ENCODE measurements at regions not wholly inside any gene's neighbourhood (a gene's known extent, or its start where the extent isn't known, plus 50 kb on each side); places are given as distances from the start of the nearest gene placed in this dataset.

DNA sequence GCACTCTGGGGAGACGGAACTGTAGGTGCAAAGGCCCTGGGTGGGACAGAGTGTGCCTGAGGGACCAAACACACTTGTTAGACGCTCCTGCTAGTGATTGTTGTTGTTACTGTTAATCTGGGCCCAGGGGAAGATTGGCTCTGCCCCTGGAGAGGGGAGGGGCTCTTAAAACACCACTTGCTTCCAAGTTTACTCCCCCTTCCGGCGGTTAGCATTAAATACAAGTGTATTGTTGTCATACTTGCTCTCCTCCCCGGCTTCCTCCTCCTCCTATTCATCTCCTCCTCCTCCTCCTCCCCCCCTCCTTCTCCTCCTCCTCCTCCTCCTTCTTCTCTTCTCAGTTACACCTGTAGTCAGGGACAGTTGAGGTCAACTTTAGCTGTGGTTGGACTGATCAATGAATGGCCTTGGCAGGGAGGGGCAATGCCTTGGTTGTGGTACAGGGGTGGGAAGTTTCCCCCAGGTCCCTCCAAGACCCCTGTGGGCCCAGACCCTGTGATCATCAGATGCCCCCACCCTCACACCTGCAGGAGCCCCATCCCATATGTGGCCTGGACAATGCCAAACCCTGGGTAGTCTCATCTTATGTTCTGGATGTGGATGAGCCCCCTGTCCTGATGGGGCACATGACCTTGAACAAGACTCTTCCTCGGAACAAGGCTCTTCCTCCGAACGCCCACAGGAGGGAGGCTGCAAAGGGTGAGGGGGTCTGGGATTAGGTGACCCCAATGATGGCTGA lies 217.3 kb downstream of the PTPRU start:
- DNase-seq (ENCODE audit: low read depth in 2 of 2), result no peak

DNA sequence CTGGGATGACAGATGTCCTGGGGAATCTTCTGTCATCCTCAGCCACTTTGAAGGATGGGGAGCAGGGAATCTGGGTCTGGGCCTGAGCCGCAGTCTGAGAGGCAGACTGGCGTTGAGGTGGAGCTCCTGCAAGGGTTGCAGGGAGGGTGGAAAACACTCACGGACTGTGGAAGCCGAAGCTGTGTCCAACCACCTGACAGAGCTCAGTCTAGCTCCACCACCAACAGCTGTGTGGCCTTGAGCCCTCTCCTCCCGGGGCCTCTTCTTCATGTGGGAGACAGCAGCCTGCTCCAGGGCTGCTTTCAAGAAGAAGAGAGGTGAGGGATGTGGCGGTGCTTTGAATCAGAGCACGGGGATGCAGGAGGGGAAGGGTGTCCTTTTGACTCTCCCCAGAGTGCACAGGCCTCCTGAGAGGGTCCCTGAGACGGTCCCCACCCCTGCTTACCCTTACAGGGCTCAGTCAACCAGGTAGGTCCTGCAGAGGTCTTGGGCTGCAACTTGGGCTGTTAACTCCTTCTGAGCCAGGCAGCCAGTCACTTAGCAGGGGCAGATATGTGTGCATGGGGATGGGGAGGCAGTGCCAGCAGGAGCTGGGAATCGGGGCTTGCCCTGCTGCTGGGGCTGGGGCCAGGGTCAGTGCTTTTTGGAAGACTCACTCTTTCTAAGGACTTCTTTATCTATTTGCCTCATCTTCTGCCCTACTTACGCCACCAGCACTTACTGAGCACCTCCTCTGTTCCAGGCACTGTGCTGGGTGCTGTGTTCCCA lies 216.3 kb downstream of the PTPRU start:
- no peak for DNase-seq (ENCODE audit: low read depth in 2 of 2)

DNA sequence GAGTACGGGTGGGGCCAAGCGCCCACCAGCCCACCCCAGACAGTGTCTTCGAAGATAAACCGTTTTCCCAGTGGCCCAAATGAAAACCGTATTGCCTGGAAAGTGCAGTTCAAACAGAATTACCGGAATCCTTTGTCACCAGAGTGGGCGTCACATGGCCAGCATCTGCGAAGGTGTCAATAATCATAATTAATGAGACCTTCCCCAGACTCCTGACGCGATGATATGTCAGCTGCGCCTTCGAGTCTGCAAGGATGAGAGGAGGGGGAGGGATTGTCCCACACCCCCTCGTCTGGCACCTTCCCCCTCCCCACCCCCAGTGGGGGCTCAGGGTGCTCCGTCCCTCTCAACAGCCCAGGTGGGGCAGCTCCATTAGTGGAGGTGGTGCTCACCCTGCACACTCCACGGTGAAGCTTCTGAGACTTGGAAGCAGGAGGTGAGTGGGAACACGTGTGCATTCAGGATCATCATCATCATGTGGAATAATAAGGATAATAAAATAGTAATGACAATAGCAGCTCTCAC lies 215.1 kb downstream of the PTPRU start:
- DNase-seq (ENCODE audit: low read depth in 2 of 2), result no peak

DNA sequence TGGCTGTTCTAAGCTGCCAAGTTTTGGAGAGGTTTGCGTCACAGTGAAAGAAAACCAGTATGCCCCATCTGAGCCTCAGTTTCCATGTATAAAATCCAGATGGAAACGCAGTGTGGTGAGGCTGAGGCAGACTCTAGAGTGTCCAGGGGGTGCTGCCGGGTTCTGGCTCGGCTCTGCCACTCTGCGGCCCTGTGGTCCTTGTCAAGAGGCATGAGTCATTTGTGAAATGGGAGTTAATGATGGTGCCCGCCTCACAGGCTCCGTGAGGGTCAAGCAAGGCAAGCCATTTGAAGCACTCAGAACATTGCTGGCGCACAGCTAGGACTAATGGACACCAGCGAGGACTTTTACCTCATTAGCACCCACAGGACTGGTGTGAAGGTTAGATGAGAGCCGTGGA lies 214.3 kb downstream of the PTPRU start:
- no peak for DNase-seq (ENCODE audit: low read depth in 2 of 2)

DNA sequence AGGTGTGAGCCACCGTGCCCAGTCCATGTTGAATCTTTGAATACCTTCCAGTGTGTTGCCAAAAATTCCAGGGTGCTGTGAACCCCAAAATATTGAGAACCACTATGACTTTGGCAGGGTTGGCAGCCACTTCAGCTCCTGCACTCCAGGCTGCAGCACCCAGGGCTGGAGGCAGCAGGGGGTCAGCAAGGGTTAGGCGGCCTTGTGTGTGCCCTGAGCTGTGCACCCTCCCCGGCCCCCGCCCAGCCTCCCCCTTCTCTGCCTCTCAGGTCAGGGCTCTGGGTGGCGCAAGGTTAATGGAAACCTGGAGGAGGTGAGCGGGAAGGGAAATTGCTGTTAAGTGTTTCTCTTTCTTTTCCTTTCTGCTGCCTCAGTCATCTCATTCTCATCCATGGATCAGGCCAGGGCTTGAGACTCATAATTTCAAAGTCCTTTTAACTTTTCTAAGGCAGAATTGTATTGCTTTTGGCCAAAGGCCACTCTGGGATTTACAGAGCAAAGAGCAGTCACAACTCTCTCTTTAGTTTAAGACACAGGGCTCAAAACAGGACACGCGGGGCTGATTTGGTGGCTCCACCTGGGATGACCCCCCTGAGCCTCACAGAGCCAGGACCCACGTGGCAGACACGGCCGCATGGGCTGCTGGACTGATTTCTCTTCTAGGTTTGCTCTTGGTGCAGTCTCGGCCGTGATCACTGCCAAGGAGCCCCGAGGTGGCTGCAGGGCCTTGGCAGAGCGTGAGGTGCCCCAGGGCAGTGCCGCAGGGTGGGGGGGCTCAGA lies 212.3 kb downstream of the PTPRU start:
- DNase-seq (ENCODE audit: low read depth in 2 of 2), result no peak

DNA sequence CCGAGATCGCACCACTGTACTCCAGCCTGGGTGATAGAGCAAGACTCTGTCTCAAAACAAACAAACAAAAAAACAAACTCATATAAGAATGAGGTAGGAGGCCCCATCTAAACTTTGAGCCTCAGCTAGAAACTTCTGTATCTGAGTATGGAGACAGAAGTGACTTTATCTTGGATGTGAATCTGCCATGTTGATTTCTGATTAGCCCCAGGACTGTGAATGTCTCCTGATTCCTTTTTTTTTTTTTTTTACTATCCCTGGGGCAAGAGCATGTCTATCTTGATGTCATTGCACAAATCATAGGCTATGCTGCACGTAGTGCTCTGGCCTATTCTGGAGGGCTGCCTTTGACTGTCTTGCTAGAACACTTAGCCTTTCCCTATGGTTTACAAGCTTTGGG lies 211.0 kb downstream of the PTPRU start:
- DNase-seq (ENCODE audit: low read depth in 2 of 2), result no peak

DNA sequence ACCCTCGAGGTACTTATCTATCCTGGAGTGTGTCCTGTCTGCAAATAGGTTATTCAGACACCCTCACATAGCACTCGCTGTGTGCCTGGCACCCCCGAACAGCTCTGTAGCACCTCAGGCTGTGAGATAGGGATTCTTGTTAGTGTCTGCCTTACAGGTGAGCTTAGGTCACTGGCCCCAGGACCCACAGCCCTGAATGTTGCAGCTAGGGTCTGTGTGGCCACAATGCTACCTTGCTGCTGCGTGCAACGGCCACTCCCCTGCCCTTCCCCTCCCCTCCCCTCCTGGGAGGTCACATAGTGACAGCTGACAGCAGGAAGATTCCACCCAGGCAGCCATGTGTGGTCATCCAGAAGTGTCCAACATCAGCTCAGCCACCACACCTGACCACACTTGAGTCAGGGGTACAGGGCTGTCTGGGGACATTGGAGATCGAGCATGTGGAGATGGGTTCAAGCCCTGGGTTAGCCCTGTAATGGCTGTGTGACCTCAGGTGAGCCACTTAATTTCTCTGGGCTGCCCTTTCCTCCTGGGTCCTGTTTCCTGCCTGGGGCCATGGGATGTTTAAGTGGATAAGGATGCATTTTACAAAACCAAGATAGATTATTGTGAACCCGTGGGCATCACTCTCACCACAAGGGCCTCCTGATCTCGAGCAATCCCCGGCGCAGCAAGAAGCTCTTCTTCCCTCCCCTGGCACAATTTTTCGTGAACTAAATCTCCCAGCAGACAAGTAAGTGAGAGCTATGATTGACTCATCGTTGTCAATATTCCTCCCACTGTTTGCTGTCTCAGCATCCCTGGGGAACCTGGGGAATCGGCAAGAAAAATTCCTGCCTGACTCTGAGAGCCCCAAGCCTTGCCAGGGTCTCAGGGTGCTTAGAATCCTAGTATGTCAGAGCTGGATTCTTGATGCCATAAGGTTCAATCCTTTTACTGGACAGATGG lies 208.7 kb downstream of the PTPRU start:
- no peak for DNase-seq (ENCODE audit: low read depth in 2 of 2)

DNA sequence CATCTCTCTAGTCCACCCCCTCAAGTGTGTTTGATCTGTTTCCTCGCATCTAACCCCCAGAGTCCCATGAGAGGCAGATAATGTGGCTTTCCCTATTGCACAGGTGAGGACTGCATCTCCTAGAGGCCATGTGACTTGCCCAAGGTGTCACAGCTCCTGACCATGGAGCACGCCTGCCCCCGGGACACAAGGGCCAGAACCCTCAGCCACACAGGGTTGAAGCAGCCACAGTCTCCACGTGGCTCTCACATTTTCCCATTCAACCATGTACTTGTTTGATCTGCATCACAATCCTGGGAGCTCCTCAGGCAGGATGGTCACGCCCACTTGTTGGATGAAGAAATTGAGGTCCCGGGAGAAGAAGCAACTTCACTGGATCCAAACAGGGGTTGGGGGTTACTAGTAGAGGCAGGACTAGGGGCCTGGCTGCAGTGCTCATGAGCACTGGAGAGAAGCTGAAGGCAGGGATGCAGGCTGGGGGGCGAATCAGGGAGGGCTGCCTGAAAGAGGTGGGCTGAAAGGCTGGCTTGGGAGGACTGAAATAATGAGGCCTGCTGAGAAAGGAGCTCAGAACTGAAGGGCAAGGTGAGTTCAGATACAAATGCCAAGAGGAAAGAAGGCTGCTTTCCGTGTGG lies 207.9 kb downstream of the PTPRU start:
- DNase-seq (ENCODE audit: low read depth in 2 of 2), result no peak

DNA sequence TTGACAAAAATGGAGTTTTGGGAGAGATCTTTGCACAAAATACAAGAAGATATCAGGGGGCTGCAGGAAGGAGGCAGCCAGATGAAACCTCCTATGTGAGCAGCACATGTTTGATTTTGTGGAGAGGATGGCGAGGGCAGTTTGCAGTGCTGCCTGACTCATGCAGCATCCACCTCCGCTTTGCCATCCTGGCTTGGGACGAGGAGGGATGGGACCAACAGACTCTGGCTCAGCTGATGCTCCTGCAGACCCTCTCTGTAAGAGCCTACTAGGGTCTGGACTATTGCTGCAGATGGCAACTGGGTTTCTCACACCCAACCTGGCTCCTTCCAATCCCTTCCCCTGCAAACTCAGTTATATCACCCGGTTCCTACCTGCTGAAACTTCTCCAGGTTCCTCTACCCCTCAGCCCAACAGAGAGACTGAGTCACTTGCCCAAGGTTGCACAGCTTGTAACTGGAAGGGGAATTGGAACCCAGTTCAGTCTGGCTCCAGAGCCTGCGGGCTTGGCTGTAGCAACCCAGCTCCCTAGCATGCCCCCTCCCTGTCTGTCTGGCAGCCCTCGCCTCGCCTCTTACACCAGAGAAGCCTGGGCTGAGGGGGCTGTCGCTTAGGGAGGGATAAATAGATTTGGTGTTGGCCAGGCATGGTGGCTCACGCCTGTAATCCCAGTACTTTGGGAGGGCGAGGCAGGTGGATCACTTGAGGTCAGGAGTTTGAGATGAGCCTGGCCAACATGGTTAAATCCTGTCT lies 205.8 kb downstream of the PTPRU start:
- no peak for DNase-seq (ENCODE audit: low read depth in 2 of 2)

DNA sequence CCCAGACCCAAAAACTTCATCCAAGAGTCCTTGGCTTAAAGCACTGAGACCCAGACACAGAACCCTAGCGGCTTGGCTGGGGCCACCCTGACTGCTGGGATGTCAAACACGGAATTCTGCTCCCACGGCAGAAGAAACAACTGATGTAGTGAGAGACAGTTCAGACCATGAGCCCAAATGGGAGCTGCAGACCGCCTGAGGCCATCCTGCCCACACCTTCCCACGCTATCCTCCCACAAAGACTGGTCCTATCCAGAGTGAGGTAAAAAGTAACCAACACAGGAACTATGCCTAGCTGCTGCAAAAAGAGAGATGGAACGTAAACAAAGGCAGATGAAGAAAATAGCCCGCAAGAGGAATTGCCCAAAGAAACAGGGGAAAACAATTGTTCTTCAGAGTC lies 203.3 kb downstream of the PTPRU start:
- DNase-seq (ENCODE audit: low read depth in 2 of 2), result no peak

DNA sequence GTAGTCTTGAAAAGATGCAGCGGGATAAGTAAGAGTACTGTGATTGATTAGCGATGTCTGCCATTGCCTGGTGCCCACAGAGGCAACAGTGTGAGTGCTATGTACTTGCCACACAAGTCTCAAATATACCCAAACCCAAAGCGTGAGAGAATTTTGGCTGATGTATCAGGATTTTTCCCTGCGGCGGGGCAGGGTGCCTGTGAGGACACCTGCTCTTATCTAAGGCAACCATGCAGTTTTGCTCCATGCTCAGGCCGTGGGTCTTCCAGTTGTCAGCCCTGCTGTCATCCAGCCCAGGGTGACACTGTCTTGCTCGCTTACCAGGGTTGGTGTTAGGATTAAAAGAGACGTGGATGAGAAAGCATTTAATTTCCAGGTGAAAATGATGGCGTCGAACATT lies 202.7 kb downstream of the PTPRU start:
- DNase-seq (ENCODE audit: low read depth in 2 of 2), result no peak

DNA sequence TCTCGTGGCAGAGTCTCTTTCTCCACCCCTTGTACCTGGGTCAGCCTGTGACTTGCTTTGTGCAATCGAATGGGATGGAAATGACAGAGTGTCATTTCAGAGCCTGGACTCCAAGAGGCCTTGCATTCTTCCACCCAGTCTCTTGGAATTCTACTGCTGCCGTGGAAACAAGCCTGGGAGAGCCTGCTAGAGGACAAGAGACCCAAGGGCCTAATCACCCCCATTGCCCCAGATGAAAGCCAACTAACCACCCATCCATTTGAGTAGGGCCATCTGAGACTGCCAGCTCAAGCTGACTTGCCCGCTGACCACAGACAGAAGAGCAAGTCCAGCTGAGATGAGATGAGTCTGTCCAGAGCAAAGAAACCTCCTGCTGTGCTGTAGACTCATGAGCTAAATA lies 201.6 kb downstream of the PTPRU start:
- no peak for DNase-seq (ENCODE audit: low read depth in 2 of 2)

DNA sequence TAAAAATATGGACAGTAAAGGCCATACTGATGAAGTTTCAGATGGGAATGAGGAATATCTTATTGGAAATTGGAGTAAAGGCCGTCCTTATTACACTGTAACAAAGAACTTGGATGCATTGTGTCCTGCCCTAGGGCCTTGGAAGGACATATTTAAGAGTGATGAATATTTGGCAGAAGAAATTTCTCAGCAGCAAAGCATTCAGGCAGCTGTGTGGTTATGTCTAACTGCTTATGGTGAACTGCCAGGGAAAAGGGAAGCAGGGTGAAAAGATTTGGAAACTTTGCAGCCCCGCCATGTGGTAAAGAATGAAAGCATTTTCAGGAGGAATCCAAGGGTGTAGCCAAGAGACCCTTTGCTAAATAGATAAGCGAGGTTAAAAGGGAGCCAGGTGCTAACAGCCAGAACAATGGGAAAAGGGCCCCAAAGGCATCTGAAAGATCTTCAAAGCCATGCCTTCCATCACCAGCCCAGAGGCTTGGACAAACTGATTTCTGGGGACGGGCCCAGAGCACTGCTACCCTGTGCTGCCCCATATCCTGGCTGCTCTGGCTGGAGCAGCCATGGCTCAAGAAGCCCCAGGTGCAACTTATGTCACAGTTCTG lies 200.0 kb downstream of the PTPRU start:
- DNase-seq (ENCODE audit: low read depth in 2 of 2), result no peak

DNA sequence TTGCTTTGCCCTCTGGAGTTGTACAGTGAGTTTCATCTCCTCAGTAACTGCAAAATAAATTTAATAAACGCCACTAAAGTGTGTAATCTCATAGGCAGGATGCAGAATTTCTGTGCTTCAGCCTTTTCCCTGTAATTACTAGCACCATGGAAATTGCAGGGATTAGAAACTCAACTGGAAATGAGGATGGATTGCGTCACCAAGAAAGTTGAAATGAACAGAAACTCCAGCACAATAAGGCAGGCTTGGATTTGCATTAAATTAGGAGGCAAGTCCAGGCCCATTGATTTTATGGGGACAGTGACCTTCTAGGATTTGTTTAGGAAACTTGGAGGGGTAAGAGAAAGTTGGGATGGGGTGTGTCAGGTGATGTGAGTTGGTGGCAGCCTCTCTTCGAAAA lies 197.5 kb downstream of the PTPRU start:
- no peak for DNase-seq (ENCODE audit: low read depth in 2 of 2)

DNA sequence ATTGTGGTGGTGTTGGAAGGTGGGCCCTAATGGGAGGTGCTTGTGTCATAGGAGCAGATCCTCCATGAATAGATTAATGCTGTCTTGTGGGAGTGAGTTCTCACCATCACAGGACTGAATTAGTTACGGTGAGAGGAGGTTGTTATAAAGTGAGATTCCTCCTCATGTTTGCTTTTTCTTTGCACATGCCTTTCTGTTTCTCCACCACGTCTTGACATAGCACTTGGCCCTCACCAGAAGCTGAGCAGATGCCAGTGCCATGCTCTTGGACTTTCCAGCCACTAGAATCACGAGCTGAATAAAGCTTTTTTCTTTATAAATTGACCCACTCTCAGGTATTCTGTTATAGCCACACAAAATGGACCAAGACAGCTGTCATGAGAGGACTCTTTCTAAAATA lies 194.8 kb downstream of the PTPRU start:
- DNase-seq (ENCODE audit: low read depth in 2 of 2), result no peak

DNA sequence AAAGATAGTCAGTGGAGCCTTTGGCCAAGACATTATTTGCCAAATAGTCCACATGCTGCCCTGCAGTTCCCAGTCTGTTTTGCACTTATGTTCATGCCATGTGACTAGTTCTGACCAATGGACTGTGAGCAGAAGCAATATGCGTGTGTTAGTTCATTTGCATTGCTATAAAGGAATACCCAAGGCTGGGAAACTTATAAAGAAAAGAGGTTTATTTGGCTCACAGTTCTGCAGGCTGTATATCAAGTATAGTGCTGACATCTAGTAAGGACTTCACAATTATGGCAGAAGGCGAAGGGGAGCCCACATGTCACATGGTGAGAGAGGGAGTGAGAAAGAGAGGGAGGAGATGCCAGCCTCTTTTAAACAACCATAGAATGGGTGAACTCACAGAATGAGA lies 193.3 kb downstream of the PTPRU start:
- no peak for DNase-seq (ENCODE audit: low read depth in 2 of 2)

DNA sequence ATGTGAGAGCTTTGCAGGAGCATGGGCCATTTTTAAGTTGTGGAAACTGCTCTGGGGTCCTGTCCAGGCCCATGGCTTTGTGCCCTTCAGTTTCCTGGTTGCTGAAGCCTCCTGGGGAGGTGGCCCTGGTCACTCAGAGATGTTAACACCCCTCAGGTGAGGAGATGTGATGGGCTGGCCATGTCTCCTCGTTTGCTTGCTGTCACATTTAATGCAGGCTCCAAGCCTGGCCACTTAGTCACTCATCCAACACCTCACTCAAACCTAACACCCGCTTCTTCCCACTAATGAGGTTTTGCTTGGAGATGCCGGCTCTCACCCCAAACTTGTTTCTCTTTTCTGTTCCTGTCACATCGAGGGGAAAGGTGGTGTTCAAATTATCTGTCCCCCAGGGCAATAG lies 192.7 kb downstream of the PTPRU start:
- no peak for DNase-seq (ENCODE audit: low read depth in 2 of 2)

DNA sequence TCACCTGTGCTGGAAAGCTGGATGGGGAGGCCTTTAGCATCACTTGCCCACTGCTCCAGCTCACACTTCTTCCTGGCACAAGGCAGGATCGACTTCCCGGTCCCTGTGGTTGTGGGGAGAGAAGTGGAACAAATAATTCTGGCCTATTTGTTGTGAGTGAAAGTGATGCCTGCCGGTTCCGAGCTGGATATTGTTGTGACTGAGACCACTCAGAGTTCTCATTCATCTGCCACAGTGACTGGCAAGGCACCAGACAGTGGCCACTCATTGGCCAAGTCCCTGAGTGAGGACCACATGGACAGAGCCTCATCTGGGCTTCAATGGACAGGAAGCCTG lies 191.9 kb downstream of the PTPRU start:
- no peak for DNase-seq (ENCODE audit: low read depth in 2 of 2)

DNA sequence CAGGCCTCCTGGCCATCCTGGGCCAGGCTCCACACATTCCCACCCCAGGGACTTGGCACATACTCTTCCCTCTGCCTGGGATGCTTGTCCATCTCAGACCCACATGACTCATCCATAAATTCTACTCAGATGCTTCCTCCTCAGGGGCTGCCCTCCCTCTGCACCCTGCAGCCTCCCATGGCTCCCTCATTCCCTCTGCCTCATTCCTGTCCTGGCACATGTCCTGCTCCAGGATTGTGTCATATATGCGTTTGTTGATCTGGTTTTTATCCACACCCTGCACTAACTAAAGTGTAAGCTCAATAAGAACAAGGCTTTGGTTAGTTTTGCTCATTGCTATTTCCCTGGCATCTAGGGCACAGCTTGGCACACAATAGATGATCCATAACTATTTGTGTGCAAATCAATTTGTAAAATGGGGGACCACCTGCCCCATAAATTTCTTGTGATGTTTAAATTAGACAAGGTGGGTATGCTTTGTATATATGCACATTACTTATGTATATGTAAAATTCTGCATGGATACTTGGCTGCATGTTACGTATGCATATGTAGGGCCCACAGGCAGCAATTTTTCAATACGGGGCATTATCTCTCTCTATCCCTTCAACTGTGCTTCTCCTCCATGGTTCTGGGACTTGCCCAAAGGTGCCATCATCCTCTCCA lies 191.4 kb downstream of the PTPRU start:
- DNase-seq (ENCODE audit: low read depth in 2 of 2), result no peak

Data from stimulated activated CD4-positive, alpha-beta T cell treated with anti-CD3 and anti-CD28 coated beads, Interleukin-15, amount 100 ng/mL, for 48 hours (primary cell).